ENCODE measurements at regions not wholly inside any gene's neighbourhood (a gene's known extent, or its start where the extent isn't known, plus 50 kb on each side); places are given as distances from the start of the nearest gene placed in this dataset.

DNA sequence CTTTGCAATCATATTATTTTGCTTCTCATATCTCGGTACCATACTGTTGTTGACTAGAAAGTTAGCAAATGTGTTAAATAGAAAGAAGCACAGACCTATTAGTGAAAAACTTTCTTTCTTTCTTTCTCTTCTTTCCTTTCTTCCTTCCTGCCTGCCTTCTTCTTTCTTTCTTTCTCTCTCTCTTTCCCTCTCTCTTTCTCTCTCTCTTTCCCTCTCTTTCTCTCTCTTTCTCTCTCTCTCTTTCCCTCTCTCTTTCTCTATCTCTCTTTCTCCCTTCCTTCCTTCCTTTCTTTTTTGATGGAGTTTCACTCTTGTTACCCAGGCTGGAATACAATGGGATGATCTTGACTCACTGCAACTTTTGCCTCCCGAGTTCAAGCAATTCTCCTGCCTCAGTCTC lies 1160.6 kb downstream of the GATA3 start:
- CTCF ChIA-PET = interaction anchor here (0.6 to 1.3 kb wide), 3 partner anchors 26 to 1343 kb away, joined by 3 read pairs; no protein-coding TSS in a partner anchor
- Histone ChIP-seq H3K27ac (no peak overlapping the region), H3K4me3 (no peak overlapping the region), H3K4me2 (no peak overlapping the region), H3K4me1 (no peaks in the 10 kb centered on the region), H3K9me3 (no peaks in the 10 kb centered on the region)
- 21% methylated on average over 2 of the region's 2 CpGs for WGBS (ENCODE audit: missing lambda C conversion rate)
- TF ChIP-seq KDM1A (IDR thresholded peaks at IDR 0.05; ENCODE audit: low read depth) = no peak
- ATAC-seq = no peak
- FAIRE-seq = no peak
- no peak for DNase-seq (ENCODE audit: low read depth in 1 of 2, low spot score in 1 of 2)
- POLR2A ChIA-PET = no interaction called here

DNA sequence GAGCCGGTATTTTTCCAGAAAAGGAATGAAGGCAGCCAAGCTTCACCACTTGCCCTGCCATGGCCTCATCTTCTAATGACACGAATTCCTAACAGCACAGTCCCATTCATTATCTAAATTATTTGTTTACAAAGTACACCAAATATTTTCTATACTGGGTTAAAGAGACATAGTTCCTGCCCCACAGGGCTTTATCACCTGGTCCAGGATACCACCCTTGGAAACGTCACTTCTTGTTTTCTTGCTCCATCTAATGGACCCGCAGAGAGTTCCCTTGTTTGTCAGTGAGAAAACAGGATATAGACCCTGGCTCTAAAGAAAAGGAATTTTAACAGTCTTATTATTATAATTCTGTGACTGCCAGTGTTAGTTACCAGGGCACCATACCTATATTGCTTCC lies 1165.4 kb downstream of the GATA3 start:
- H3K4me2 ChIP-seq = no peak overlapping the region
- CTCF ChIA-PET = interaction anchor here (1.4 kb wide), 1 partner anchor 11 kb away, joined by 3 read pairs; no protein-coding TSS in a partner anchor
- no peak for ATAC-seq

GRCh38 chr10:9222917-9223316 lies 1168.4 kb downstream of the GATA3 start:
- Histone ChIP-seq H3K4me1 (no peaks in the 10 kb centered on the region), H3K4me2 (no peak overlapping the region), H3K9me3 (no peaks in the 10 kb centered on the region), H3K4me3 (no peak overlapping the region), H3K27ac (no peak overlapping the region)
- ChIA-PET CTCF (no interaction called here), POLR2A (no interaction called here)
- no peak for TF ChIP-seq NR3C1 (IDR thresholded peaks at IDR 0.05)
- TF ChIP-seq EHF (CRISPR knock-in tag; IDR thresholded peaks at IDR 0.05) = no peak
- TF ChIP-seq HMGXB4 (CRISPR knock-in tag; IDR thresholded peaks at IDR 0.05; ENCODE audit: borderline replicate concordance) = no peak
- TF ChIP-seq HDAC2 (IDR thresholded peaks at IDR 0.05) = no peak
- no peak for TF ChIP-seq JUN (IDR thresholded peaks at IDR 0.05)
- no peak for TF ChIP-seq TFCP2L1 (CRISPR knock-in tag; IDR thresholded peaks at IDR 0.05)
- TF ChIP-seq ZFP36 (IDR thresholded peaks at IDR 0.05; ENCODE audit: borderline replicate concordance, partially characterized antibody) = no peak
- TF ChIP-seq KDM1A (IDR thresholded peaks at IDR 0.05; ENCODE audit: low read depth) = no peak
- TF ChIP-seq CEBPB (IDR thresholded peaks at IDR 0.05) = no peak
- TF ChIP-seq MAZ (IDR thresholded peaks at IDR 0.05; ENCODE audit: borderline replicate concordance, low read depth, low read length) = no peak
- TF ChIP-seq FOSL2 (IDR thresholded peaks at IDR 0.05) = no peak
- no peak for TF ChIP-seq FOSL2 (CRISPR knock-in tag; IDR thresholded peaks at IDR 0.05)
- TF ChIP-seq ZNF302 (CRISPR knock-in tag; IDR thresholded peaks at IDR 0.05) = no peak
- no peak for TF ChIP-seq RCOR1 (IDR thresholded peaks at IDR 0.05; ENCODE audit: low read depth, low read length)
- TF ChIP-seq MYC (IDR thresholded peaks at IDR 0.05; ENCODE audit: borderline replicate concordance, low read length) = no peak
- no peak for TF ChIP-seq CHD2 (IDR thresholded peaks at IDR 0.05; ENCODE audit: low read length, partially characterized antibody)
- DNase-seq (ENCODE audit: low read depth in 1 of 2, low spot score in 1 of 2) (no peak), FAIRE-seq (no peak), ATAC-seq (no peak)
- 59% methylated on average over 3 of the region's 3 CpGs for WGBS (ENCODE audit: missing lambda C conversion rate)

More for the DNA sequence above, 1165.4 kb downstream of the GATA3 start:
- DNase-seq (ENCODE audit: low read depth in 1 of 2, low spot score in 1 of 2) (no peak), FAIRE-seq (no peak)
- Histone ChIP-seq H3K9me3 (no peaks in the 10 kb centered on the region), H3K4me3 (no peak overlapping the region), H3K27ac (no peak overlapping the region), H3K4me1 (no peaks in the 10 kb centered on the region)
- TF ChIP-seq CBX2 (IDR thresholded peaks at IDR 0.05; ENCODE audit: borderline replicate concordance, low read depth) = no peak
- TF ChIP-seq USF2 (IDR thresholded peaks at IDR 0.05) = no peak
- TF ChIP-seq GATA3 (IDR thresholded peaks at IDR 0.05; ENCODE audit: borderline replicate concordance) = no peak
- no peak for TF ChIP-seq KDM5A (IDR thresholded peaks at IDR 0.05)
- TF ChIP-seq RNF2 (IDR thresholded peaks at IDR 0.05; ENCODE audit: borderline replicate concordance, low read depth) = no peak
- TF ChIP-seq, protein P1, sequence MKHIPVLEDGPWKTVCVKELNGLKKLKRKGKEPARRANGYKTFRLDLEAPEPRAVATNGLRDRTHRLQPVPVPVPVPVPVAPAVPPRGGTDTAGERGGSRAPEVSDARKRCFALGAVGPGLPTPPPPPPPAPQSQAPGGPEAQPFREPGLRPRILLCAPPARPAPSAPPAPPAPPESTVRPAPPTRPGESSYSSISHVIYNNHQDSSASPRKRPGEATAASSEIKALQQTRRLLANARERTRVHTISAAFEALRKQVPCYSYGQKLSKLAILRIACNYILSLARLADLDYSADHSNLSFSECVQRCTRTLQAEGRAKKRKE (CRISPR knock-in tag; IDR thresholded peaks at IDR 0.05; ENCODE audit: low read depth) = no peak
- TF ChIP-seq, protein P2, sequence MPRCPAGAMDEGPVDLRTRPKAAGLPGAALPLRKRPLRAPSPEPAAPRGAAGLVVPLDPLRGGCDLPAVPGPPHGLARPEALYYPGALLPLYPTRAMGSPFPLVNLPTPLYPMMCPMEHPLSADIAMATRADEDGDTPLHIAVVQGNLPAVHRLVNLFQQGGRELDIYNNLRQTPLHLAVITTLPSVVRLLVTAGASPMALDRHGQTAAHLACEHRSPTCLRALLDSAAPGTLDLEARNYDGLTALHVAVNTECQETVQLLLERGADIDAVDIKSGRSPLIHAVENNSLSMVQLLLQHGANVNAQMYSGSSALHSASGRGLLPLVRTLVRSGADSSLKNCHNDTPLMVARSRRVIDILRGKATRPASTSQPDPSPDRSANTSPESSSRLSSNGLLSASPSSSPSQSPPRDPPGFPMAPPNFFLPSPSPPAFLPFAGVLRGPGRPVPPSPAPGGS (IDR thresholded peaks at IDR 0.05) = no peak
- no peak for TF ChIP-seq HDAC2 (IDR thresholded peaks at IDR 0.05)
- TF ChIP-seq RAD21 (conservative IDR thresholded peaks at IDR 0.05 in 1 of 2, IDR thresholded peaks at IDR 0.05 in 1 of 2) = no peak
- TF ChIP-seq JUN (IDR thresholded peaks at IDR 0.05) = no peak
- no peak for TF ChIP-seq FOSB (CRISPR knock-in tag; IDR thresholded peaks at IDR 0.05)
- no peak for TF ChIP-seq CHD2 (IDR thresholded peaks at IDR 0.05; ENCODE audit: low read length, partially characterized antibody)
- no peak for TF ChIP-seq PHF8 (IDR thresholded peaks at IDR 0.05; ENCODE audit: borderline replicate concordance, low read depth)
- no peak for TF ChIP-seq RFX5 (IDR thresholded peaks at IDR 0.05)
- WGBS (ENCODE audit: missing lambda C conversion rate) = 10% methylated on average over 4 of the region's 4 CpGs
- POLR2A ChIA-PET = no interaction called here
